HG03575 (cell line): ENCODE measurements at regions not wholly inside any gene's neighbourhood (a gene's known extent, or its start where the extent isn't known, plus 50 kb on each side); places are given as distances from the start of the nearest gene placed in this dataset.

Experiments used
- ATAC-seq: cut with Tn5 transposase; IDR thresholded peaks from one replicate; pipeline ENCODE4 v1.9.1; 2021; ENCODE audit not compliant: unreplicated experiment, insufficient number of reproducible peaks, low FRiP score; ENCODE audit errors: extremely low read depth

DNA sequence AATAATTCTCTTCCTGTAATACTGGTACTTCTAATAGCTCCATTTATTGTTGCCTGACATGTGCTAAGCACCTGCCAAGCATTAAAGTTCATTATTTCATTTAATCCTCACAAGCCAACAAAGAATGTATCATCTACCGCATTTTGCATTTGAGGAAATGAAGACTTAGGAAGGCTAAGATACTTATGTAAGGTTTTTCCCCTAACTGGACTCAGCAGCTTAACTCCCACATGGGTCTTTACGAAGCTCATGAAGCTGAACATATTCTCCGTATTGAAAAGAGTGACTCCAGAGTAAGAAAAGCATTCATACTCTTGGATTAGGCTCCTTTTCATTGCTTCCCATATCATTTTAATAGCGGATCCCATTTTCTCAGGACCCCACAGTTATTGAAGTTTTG is 155.7 kb upstream of the TMEM72 start:
- no peak for ATAC-seq

DNA sequence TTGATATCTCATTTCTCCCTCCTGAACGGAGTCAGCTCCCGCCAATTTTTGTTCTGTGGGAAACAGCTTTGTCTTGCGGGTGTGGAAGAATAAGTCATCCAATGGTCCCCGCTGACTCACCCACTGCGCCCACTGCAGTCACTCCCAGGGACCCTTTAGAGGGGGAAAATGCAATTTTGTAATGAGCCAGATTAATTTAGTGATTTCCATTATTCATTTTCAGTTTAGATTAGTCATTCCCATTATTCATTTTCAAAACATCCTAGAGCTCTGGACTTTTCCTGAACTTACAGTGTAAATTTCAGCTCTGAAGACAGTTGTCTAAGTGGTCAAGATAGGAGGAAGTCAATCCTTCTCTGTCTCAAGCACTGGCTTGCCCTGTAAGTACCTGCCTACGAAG is 154.9 kb upstream of the TMEM72 start:
- ATAC-seq, result no peak

- no peak for ATAC-seq
Observed at GRCh38 chr10:44757551-44758205, 153.5 kb upstream of the TMEM72 start.

GRCh38 chr10:44759122-44759521 is 152.0 kb upstream of the TMEM72 start:
- no peak for ATAC-seq

DNA sequence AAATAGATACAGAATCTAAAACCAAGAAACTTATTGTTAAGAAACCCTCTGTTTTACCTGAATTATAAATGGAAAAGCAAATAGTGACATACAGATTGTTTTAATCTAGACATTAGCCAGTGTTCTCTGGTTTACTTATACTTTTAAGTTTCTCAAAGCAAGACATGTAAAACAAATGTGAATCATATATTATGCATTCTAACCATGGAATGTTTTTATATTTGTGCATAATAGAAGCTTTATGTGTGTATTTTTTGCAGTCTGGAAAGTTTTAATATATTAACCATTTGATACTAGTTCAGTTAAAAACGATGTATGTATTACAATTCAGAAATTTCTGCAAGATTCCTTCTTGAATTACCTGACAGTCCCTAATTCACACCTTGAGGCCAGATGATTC is 150.6 kb upstream of the TMEM72 start:
- no peak for ATAC-seq

GRCh38 chr10:44761076-44761475 is 150.1 kb upstream of the TMEM72 start:
- ATAC-seq, result no peak

- no peak for ATAC-seq
Observed at GRCh38 chr10:44763331-44763730, 147.8 kb upstream of the TMEM72 start.

GRCh38 chr10:44765299-44765698 is 145.8 kb upstream of the TMEM72 start:
- no peak for ATAC-seq

DNA sequence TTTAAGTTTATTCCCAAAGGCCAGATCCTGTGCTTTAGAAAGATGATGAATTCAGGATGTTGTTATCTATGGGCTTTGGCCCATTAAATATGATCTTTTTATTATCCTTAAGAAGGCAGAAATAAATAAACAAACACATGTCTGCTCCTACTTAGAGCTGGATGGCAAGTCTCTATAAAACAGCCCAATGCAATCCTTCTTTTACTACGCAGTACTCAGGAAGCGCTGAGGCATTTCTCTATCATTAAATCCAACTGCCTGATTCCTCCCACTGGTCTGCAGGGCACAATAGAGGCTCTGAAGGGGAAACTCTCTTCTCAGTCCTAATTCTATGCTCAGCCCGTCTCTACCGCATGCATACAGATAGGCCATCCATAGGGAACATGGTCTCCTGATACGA is 144.5 kb upstream of the TMEM72 start:
- no peak for ATAC-seq

DNA sequence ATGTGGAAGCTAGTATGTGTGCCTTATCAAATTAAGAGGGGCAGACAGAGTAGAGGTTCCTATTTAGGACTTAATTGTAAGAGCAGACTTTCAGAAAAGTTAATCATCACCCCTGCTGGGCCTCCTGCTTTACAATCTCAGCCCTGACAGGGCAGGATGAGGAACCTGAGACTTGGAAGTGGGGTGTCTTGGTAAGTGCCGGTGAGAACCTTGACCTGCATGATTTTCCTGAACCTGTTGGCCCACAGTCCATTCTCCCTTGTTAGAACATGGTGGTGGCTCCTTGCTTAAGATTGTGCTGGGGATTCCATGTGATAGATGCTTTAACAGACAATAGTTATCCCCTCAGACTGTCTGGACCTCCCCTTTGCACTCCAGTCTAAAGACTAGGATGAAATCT is 141.7 kb upstream of the TMEM72 start:
- ATAC-seq, result no peak

DNA sequence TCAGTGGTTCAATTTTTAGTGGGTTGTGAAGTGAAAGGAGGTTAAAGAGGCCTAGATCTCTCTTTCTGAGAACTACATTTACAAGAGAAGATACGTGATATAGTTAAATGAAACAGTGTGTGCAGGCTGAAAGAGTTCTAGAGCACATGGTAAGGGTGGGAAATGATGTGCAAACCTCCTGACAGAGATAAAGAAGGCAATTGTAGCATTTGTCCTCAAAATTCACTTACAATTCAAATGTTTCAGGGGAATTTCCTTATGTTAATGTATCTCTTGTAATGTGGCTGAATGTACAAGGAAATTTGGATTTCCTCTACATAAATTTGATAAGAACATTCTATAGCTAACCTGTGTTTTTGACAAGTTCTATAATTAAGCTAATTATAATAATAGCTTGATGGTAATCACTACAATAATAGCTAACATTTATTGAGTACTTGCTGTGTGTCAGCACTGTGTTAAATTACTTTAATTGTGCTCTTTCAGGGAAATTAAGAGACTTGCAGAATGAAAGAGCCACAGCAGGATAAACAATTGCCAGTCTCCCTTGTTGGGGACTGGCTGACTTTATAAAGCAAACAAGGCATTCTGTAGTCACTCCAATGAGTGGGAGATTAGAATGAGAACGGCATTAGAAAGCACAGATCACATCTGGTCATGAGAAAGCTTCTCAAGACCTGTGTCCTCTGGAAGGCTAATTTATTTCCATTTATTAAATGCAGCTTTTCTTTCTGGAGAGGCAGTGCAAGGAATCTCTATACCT is 139.7 kb upstream of the TMEM72 start:
- ATAC-seq, result no peak

- ATAC-seq, result no peak
Observed at GRCh38 chr10:44773565-44773964, 137.6 kb upstream of the TMEM72 start.

GRCh38 chr10:44774676-44775401 is 136.3 kb upstream of the TMEM72 start:
- no peak for ATAC-seq

DNA sequence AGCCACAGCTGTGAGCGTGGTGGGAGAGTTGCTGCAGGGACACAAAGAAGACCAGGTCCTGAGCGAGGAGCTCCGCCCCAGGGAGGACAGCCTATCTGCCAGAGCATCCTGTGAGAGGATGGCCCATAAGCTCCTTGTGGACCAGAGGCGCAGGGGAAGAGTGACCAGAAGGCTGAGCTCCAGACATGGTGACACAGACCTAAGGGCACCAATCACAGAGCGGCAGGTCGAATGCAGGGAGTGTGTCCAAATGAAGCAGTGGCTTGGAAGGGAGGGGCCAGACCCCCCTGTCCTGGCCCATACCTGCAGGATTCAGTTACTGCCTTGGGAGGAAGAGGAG is 135.8 kb upstream of the TMEM72 start:
- no peak for ATAC-seq

GRCh38 chr10:44776181-44776580 is 135.0 kb upstream of the TMEM72 start:
- no peak for ATAC-seq

GRCh38 chr10:44779511-44779910 is 131.6 kb upstream of the TMEM72 start:
- ATAC-seq, result no peak

DNA sequence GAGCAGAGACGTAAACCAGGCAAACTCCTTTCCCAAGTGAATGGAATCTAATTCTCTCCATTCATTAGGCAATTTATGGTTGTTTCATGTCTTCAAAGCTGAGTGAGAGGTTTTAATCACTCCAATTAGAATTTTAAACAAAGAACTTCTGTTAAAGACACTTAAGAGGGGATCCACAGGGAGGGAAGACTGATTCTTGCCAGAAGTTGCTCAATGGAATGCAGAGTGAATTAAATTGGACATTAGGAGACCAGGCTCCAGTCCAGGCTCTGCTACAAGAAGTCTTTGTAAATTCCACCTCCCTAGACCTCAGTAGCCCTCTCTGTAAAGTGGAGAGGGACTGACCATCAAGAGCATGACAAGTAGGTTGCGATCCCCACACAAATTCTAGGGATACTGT is 130.7 kb upstream of the TMEM72 start:
- no peak for ATAC-seq

DNA sequence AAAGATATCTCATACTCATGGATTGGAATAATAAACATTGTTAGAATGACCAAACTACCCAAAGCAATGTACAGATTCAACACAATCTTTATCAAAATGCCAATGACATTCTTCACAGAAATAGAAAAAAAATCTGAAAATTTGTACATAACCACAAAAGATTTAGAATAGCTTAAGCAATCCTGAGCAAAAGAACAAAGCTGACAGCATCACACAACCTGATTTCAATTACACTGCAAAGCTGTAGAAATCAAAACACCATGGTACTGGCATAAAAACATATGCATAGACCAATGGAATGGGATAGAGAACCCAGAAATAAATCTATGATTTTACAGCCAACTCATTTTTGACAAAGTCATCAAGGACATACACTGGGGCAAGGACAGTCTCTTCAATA is 130.0 kb upstream of the TMEM72 start:
- ATAC-seq, result no peak

GRCh38 chr10:44786286-44786850 is 124.8 kb upstream of the TMEM72 start:
- ATAC-seq, result no peak

GRCh38 chr10:44787480-44788075 is 123.6 kb upstream of the TMEM72 start:
- no peak for ATAC-seq
